Activated CD4-positive, alpha-beta T cell treated with anti-CD3 and anti-CD28 coated beads for 24 hours (primary cell): ENCODE measurements at regions not wholly inside any gene's neighbourhood (a gene's known extent, or its start where the extent isn't known, plus 50 kb on each side); places are given as distances from the start of the nearest gene placed in this dataset.

Experiments
- DNase-seq, 2 donors: peaks; one replicate each; pipeline ENCODE4 v3.0.0-alpha.2; 2020; ENCODE audit warnings: low read depth in 2 of 2

DNA sequence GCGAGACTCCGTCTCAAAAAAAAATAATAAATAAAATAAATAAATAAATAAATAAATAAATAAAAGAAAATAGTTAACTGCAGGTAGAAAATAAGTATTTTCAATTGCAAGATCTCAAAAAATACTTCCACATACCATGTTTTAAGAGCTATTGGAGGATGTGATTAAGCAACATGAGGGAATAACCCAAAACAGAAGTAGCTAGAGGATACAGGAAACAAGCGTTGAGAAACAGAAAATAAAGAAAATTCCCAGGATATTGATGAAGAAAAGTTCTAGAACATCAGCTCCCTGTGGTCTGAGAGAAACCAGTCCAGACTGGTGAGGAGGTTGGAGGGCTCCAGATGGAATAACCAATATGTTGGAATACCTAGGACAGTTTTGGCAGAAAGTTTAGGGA lies 57.3 kb upstream of the RND3 start:
- DNase-seq = no peak

DNA sequence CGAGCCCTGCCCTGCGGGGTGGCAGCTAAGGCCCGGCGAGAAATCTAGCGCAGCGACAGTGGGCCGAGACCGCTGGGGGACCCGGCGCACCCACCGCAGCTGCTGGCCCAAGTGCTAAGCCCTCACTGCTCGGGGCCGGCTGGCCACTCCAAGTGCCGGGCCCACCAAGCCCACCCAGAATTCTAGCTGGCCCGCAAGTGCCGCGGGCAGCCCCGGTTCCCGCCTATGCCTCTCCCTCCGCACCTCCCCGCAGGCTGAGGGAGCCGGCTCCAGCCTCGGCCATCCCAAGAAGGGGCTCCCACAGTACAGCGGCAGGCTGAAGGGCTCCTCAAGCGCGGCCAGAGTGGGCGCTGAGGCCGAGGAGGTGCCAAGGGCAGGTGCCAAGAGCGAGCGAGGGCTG lies 55.2 kb upstream of the RND3 start:
- DNase-seq = no peak

DNA sequence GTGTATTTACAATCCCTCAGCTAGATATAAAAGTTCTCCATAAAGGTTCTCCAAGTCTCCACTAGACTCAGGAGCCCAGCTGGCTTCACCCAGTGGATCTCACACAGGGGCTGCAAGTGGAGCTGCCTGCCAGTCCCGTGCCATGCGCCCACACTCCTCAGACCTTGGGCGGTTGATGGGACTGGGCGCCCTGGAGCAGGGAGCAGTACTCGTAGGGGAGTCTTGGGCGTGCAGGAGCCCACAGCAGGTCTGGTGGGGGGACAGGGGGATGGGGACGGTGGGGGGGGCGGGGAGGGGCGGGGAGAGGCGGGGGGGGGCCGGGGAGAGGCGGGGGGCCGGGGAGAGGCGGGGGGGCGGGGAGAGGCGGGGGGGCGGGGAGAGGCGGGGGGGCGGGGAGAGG lies 54.7 kb upstream of the RND3 start:
- DNase-seq = no peak

DNA sequence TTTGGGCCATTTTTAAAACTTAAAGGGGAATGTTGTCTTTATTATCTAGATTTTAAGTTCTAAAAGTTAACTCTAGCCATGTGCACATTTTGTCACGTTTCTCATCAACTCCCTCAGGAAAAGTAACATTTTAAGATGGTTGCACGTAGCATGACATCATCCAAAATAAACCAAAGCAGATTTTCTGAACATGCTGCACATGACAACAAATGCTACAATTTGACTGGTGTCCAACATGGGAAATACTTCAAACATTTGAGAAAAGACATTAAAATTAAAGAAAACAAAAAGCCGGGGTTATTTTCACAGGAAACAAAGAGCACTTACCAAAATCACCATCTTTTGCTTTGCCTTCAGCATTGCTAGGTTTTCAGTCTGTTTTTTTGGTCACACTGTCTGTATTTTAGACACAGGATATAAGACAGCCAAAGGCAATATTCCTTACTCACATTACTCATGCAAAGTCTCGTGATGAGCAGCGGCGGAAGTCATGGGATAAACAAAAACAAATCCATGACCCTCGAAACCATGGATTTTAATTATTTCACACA lies 51.3 kb upstream of the RND3 start:
- no peak for DNase-seq
